Liver (tissue), 8 donors: ENCODE measurements at regions not wholly inside any gene's neighbourhood (a gene's known extent, or its start where the extent isn't known, plus 50 kb on each side); places are given as distances from the start of the nearest gene placed in this dataset.

Source experiments
- DNase-seq: peaks from one replicate; pipeline ENCODE4 v3.0.0-alpha.2; 2017; ENCODE audit warnings: low spot score
- H3K27ac ChIP-seq, 2 donors: one replicate each; pipeline ENCODE4 v1.7.0; 2013; ENCODE audit warnings: inconsistent platforms in 2 of 2, low read length in 2 of 2, control low read depth in 1 of 2, low read depth in 1 of 2, mild to moderate bottlenecking in 1 of 2
- H3K27me3 ChIP-seq, 4 donors: one replicate each; pipeline versions ENCODE4 v1.6.1 to v1.7.0; 2013; ENCODE audit warnings: low read length in 3 of 4, inconsistent platforms in 1 of 4, mild to moderate bottlenecking in 1 of 4, moderate library complexity in 1 of 4; ENCODE audit not compliant: control insufficient read depth in 4 of 4, insufficient read depth in 4 of 4
- H3K36me3 ChIP-seq, 4 donors: one replicate each; pipeline versions ENCODE4 v1.6.1 to v1.7.0; 2013; ENCODE audit warnings: low read length in 3 of 4, mild to moderate bottlenecking in 3 of 4, low read depth in 1 of 4, moderate library complexity in 1 of 4; ENCODE audit not compliant: control insufficient read depth in 4 of 4, insufficient read depth in 3 of 4
- H3K4me1 ChIP-seq, 4 donors: one replicate each; pipeline versions ENCODE4 v1.6.1 to v1.7.0; 2013; ENCODE audit warnings: low read length in 3 of 4, mild to moderate bottlenecking in 3 of 4, moderate library complexity in 1 of 4; ENCODE audit not compliant: control insufficient read depth in 4 of 4, insufficient read depth in 4 of 4
- H3K4me3 ChIP-seq, 3 donors: one replicate each; pipeline versions ENCODE4 v1.6.1 to v1.7.0; 2013; ENCODE audit warnings: low read length in 3 of 3, control low read depth in 1 of 3, low read depth in 1 of 3, mild to moderate bottlenecking in 1 of 3
- H3K9ac ChIP-seq, 2 donors: one replicate each; pipeline ENCODE4 v1.7.0; 2013; ENCODE audit warnings: low read length in 2 of 2, mild to moderate bottlenecking in 2 of 2, moderate library complexity in 2 of 2, control low read depth in 1 of 2, low read depth in 1 of 2
- H3K9me3 ChIP-seq, 4 donors: one replicate each; pipeline versions ENCODE4 v1.6.1 to v1.7.0; 2013; ENCODE audit warnings: low read length in 3 of 4; ENCODE audit not compliant: control insufficient read depth in 4 of 4
- ATF3 ChIP-seq: IDR thresholded peaks from 2 replicates; pipeline ENCODE4 v1.6.1; 2016; ENCODE audit warnings: antibody characterized with exemption
- CTCF ChIP-seq: fragments of 150-350 bp; IDR thresholded peaks from 2 replicates; pipeline ENCODE4 v1.5.1; 2017; ENCODE audit warnings: improper control_type of control experiment, low read depth, low read length; ENCODE audit not compliant: missing input control
- EGR1 ChIP-seq, 2 donors: IDR thresholded peaks; 2 replicates each; pipeline ENCODE4 v1.6.1; 2016 to 2018; ENCODE audit warnings: antibody characterized with exemption in 2 of 2, low read depth in 2 of 2
- FOXA1 ChIP-seq: IDR thresholded peaks from 2 replicates; pipeline ENCODE4 v1.6.1; 2016; ENCODE audit warnings: antibody characterized with exemption
- FOXA2 ChIP-seq: IDR thresholded peaks from 2 replicates; pipeline ENCODE4 v1.6.1; 2016; ENCODE audit warnings: antibody characterized with exemption
- GABPA ChIP-seq, 2 donors: IDR thresholded peaks in 1 of 2; conservative IDR thresholded peaks in 1 of 2; 2 replicates each; pipeline ENCODE4 v1.6.1; 2016; ENCODE audit warnings: antibody characterized with exemption in 2 of 2, mild to moderate bottlenecking in 1 of 2, moderate library complexity in 1 of 2
- HNF4A ChIP-seq, 2 donors: conservative IDR thresholded peaks; 2 replicates each; pipeline ENCODE4 v1.6.1; 2016; ENCODE audit warnings: antibody characterized with exemption in 2 of 2, mild to moderate bottlenecking in 2 of 2
- HNF4G ChIP-seq: IDR thresholded peaks from 2 replicates; pipeline ENCODE4 v1.6.1; 2016; ENCODE audit warnings: antibody characterized with exemption
- JUND ChIP-seq, 2 donors: IDR thresholded peaks; 2 replicates each; pipeline ENCODE4 v1.6.1; 2016; ENCODE audit warnings: antibody characterized with exemption in 2 of 2
- MAX ChIP-seq: IDR thresholded peaks from 2 replicates; pipeline ENCODE4 v1.6.1; 2016; ENCODE audit warnings: antibody characterized with exemption
- NR2F2 ChIP-seq: IDR thresholded peaks from 2 replicates; pipeline ENCODE4 v1.6.1; 2016; ENCODE audit warnings: antibody characterized with exemption
- RAD21 ChIP-seq, 2 donors: IDR thresholded peaks; 2 replicates each; pipeline ENCODE4 v1.6.1; 2016; ENCODE audit warnings: antibody characterized with exemption in 2 of 2, mild to moderate bottlenecking in 2 of 2
- REST ChIP-seq: IDR thresholded peaks from 2 replicates; pipeline ENCODE4 v1.6.1; 2016; ENCODE audit warnings: antibody characterized with exemption, mild to moderate bottlenecking
- RXRA ChIP-seq, 2 donors: IDR thresholded peaks; 2 replicates each; pipeline ENCODE4 v1.6.1; 2017 to 2018; ENCODE audit warnings: antibody characterized with exemption in 2 of 2, mild to moderate bottlenecking in 1 of 2
- SP1 ChIP-seq: IDR thresholded peaks from 2 replicates; pipeline ENCODE4 v1.6.1; 2018; ENCODE audit warnings: antibody characterized with exemption, mild to moderate bottlenecking
- TAF1 ChIP-seq: conservative IDR thresholded peaks from 2 replicates; pipeline ENCODE4 v1.6.1; 2016; ENCODE audit warnings: antibody characterized with exemption, mild to moderate bottlenecking
- YY1 ChIP-seq: IDR thresholded peaks from 2 replicates; pipeline ENCODE4 v1.6.1; 2016; ENCODE audit warnings: antibody characterized with exemption, mild to moderate bottlenecking
- ZBTB33 ChIP-seq: IDR thresholded peaks from 2 replicates; pipeline ENCODE4 v1.6.1; 2016; ENCODE audit warnings: antibody characterized with exemption
- WGBS: extraction: QIAGEN DNeasy Blood & Tissue Kit; methylation state at CpG from one replicate; pipeline ENCODE4 v1.1.7; 2013; 5-methylcytosine and 5-hydroxymethylcytosine counted together
- donor health status: healthy.
- donor health status: healthy.
- donor health status: healthy.
- donor health status: healthy.
- donor health status: healthy.

GRCh38 chr6:18846327-18846726 is 459.2 kb downstream of the RNF144B start:
- no peak overlapping the region for H3K4me3 ChIP-seq
- H3K9me3 ChIP-seq, result no peaks in the 10 kb centered on the region
- no peak overlapping the region for H3K27ac ChIP-seq
- no peak for DNase-seq
- no peaks in the 10 kb centered on the region for H3K36me3 ChIP-seq
- 75% methylated on average over 3 of the region's 3 CpGs for WGBS
- H3K9ac ChIP-seq, result no peak overlapping the region
- H3K4me1 ChIP-seq, result no peaks in the 10 kb centered on the region
- TF ChIP-seq EGR1 (IDR thresholded peaks at IDR 0.05; ENCODE audit: low read depth in 2 of 2) (no peak), SP1 (no peak), RXRA (IDR thresholded peaks at IDR 0.05) (no peak), FOXA1 (no peak), ZBTB33 (no peak), RAD21 (IDR thresholded peaks at IDR 0.05) (no peak), GABPA (IDR thresholded peaks at IDR 0.05 in 1 of 2, conservative IDR thresholded peaks at IDR 0.05 in 1 of 2) (no peak), HNF4G (no peak), YY1 (no peak), NR2F2 (no peak), REST (no peak), TAF1 (no peak), FOXA2 (no peak), MAX (no peak), HNF4A (conservative IDR thresholded peaks at IDR 0.05) (no peak), CTCF (no peak), JUND (IDR thresholded peaks at IDR 0.05) (no peak), ATF3 (no peak)
- no peaks in the 10 kb centered on the region for H3K27me3 ChIP-seq

- H3K4me1 ChIP-seq, result no peaks in the 10 kb centered on the region
- H3K36me3 ChIP-seq, result no peaks in the 10 kb centered on the region
- H3K27ac ChIP-seq, result no peak overlapping the region
- no peaks in the 10 kb centered on the region for H3K27me3 ChIP-seq
- no peak for DNase-seq
- H3K4me3 ChIP-seq, result no peak overlapping the region
- no peak overlapping the region for H3K9ac ChIP-seq
- WGBS, result 22% methylated on average over 3 of the region's 3 CpGs
- H3K9me3 ChIP-seq, result peaks cover 0 to 5% (median 0%) of the 10 kb centered on the region in 4 donors
- TF ChIP-seq FOXA1, result no peak
- no peak for TF ChIP-seq ATF3
- TF ChIP-seq ZBTB33, result no peak
- no peak for TF ChIP-seq RXRA (IDR thresholded peaks at IDR 0.05)
- TF ChIP-seq CTCF, result no peak
- TF ChIP-seq FOXA2, result no peak
Measured at GRCh38 chr6:18861204-18861603, 474.1 kb downstream of the RNF144B start.
